ENCODE measurements at regions not wholly inside any gene's neighbourhood (a gene's known extent, or its start where the extent isn't known, plus 50 kb on each side); places are given as distances from the start of the nearest gene placed in this dataset.
"Not testable (repeated sequence)": the region's sequence is repeated elsewhere in the genome, so short reads cannot be mapped to it uniquely, and the experiment has no call there.

DNA sequence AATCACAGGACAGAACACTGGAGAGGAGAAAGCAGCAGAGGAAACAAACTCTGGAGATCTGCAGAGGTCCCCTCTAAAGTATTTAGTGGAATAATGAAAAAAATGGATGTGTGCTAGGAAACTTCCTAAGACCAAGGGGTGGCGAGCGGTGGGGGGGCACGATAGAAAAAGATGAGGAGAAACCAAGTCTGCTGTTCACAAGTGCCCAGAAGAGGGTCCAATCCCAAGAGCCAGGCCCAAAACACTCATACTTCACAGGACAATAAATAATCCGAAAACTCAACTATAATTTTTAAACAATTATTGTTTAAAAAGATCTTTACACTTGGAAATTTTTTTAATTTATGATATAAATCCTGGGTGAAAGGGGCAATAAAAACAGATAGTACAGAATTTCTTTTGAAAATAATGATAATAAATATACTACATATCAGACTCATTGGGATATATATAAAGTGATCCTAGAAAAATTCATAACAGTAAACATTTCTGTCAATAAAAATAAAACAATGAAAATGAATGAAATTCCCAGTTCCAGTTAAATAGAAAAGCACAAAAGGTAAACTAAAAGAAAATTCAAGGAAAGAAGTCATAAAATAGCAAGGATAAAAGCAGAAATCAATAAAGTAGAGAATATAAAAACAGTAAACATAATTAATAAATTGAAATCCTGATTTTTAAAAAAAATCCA lies 87.7 kb upstream of the CCT8L2 start:
- H3K27ac Mint-ChIP-seq, H3K4me1 Mint-ChIP-seq, H3K9me3 Mint-ChIP-seq, ATAC-seq, H3K4me3 Mint-ChIP-seq, H3K36me3 Mint-ChIP-seq: not testable (repeated sequence)
- H3K27me3 Mint-ChIP-seq: peaks cover 14% of the 10 kb centered on the region

DNA sequence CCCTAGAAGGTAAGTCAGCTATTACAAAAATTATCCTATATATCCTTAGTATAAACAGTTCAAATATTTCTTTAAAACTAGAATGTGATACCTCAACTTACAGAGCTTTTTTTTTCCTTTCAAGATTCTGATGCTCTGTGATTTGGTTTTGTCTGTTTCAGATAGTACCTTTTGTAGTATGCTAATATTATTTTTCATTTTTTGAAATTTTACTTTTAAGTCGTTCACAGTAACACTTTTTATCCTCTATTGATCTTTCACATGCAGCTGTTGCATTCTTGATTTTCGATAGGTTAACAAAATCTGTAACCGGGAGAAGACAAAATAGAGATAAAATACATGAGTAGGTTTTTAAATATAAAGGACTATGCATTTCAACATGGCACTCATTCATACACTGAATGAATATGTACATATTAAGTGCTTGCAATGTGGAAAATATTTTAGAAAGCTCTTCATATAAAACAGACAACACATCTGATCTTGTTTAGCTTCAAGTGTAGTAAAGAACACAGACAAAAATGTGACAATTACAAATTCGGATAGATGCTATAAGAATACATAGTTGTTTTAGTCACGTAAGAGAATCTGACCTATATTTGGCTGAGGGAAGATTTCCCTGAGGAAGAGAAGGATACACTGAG lies 86.7 kb upstream of the CCT8L2 start:
- ATAC-seq, H3K9me3 Mint-ChIP-seq: not testable (repeated sequence)

DNA sequence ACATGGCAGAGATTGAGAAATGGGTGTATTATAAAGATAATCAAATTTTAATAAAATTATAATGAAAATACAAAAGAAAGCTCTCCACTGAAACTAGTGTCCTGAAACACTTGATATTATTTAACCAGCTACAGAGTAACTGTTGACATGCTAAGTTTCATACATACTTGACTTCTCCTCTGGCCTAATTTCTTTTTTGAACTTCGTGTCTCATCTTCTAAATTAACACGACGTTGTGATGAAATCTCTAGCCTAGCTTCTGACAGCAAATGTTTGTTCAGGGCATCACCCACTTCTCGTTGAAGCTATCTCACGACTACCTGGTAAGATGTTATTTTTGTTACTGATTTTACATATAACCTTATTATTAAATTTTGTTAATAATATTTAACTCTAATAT lies 80.8 kb upstream of the CCT8L2 start:
- H3K27ac Mint-ChIP-seq, H3K36me3 Mint-ChIP-seq: not testable (repeated sequence)

More for the DNA sequence above, 86.7 kb upstream of the CCT8L2 start:
- H3K27ac Mint-ChIP-seq, H3K4me3 Mint-ChIP-seq, H3K36me3 Mint-ChIP-seq, H3K4me1 Mint-ChIP-seq: not testable (repeated sequence)
- peaks cover 14% of the 10 kb centered on the region for H3K27me3 Mint-ChIP-seq

DNA sequence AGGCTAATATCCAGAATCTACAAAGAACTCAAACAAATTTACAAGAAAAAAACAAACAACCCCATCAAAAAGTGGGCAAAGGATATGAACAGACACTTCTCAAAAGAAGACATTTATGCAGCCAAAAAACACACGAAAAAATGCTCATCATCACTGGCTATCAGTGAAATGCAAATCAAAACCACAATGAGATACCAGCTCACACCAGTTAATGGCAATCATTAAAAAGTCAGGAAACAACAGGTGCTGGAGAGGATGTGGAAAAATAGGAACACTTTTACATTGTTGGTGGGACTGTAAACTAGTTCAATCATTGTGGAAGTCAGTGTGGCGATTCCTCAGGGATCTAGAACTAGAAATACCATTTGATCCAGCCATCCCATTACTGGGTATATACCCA lies 73.0 kb upstream of the CCT8L2 start:
- H3K27ac Mint-ChIP-seq, H3K27me3 Mint-ChIP-seq, H3K9me3 Mint-ChIP-seq, H3K4me1 Mint-ChIP-seq, H3K36me3 Mint-ChIP-seq, ATAC-seq, H3K4me3 Mint-ChIP-seq: not testable (repeated sequence)

More for the DNA sequence above, 80.8 kb upstream of the CCT8L2 start:
- H3K4me3 Mint-ChIP-seq, H3K4me1 Mint-ChIP-seq, H3K9me3 Mint-ChIP-seq, ATAC-seq, H3K27me3 Mint-ChIP-seq: not testable (repeated sequence)

DNA sequence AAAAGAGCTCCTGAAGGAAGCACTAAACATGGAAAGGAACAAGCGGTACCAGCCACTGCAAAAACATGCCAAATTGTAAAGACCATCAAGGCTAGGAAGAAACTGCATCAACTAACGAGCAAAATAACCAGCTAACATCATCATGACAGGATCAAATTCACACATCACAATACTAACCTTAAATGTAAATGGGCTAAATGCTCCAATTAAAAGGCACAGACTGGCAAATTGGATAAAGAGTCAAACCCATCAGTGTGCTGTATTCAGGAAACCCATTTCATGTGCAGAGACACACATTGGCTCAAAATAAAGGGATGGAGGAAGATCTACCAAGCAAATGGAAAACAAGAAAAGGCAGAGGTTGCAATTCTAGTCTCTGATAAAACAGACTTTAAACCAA lies 69.7 kb upstream of the CCT8L2 start:
- H3K4me3 Mint-ChIP-seq, H3K27me3 Mint-ChIP-seq, H3K36me3 Mint-ChIP-seq, ATAC-seq, H3K27ac Mint-ChIP-seq, H3K9me3 Mint-ChIP-seq, H3K4me1 Mint-ChIP-seq: not testable (repeated sequence)

DNA sequence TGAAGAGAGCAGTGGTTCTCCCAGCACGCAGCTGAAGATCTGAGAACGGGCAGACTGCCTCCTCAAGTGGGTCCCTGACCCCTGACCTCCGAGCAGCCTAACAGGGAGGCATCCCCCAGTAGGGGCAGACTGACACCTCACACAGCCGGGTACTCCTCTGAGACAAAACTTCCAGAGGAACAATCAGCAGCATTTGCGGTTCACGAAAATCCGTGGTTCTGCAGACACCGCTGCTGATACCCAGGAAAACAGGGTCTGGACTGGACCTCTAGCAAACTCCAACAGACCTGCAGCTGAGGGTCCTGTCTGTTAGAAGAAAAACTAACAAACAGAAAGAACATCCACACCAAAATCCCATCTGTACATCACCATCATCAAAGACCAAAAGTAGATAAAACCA lies 68.4 kb upstream of the CCT8L2 start:
- not testable (repeated sequence) for H3K27ac Mint-ChIP-seq, H3K9me3 Mint-ChIP-seq, ATAC-seq, H3K4me1 Mint-ChIP-seq, H3K27me3 Mint-ChIP-seq, H3K4me3 Mint-ChIP-seq, H3K36me3 Mint-ChIP-seq

DNA sequence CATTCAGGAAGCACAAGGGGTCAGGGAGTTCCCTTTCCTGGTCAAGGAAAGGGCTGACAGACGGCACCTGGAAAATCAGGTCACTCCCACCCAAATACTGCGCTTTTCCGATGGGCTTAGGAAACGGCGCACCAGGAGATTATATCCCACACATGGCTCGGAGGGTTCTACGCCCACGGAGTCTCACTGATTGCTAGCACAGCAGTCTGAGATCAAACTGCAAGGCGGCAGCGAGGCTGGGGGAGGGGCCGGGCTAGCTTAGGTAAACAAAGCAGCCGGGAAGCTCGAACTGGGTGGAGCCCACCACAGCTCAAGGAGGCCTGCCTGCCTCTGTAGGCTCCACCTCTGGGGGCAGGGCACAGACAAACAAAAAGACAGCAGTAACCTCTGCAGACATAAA lies 68.0 kb upstream of the CCT8L2 start:
- H3K4me1 Mint-ChIP-seq, H3K27ac Mint-ChIP-seq, H3K9me3 Mint-ChIP-seq, H3K4me3 Mint-ChIP-seq, ATAC-seq, H3K27me3 Mint-ChIP-seq, H3K36me3 Mint-ChIP-seq: not testable (repeated sequence)

DNA sequence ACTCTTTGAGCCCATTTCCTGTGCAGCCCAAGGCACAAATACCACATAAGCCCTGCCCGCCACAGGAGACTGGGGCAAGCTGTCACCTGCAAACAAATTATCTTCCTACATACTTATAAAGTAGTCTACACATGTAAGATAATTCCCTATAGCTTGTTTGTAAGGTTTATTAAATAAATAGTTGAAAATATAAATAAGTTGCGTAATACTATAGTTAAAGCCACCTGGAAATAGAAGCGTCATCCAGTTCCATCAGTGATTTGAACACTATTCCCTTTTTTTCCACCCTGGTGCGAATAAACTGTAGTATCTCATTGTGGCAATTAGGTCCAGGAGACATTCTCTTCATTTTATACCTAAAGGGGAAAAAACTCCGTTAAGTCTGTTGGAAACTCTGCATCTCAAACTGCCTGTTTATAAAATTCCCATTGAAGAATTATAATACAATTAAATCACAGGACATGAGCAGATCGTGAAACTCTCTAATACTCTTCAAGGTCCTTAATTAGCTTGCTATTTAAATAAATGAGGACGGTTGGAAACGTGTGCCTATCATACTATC lies 66.7 kb upstream of the CCT8L2 start:
- not testable (repeated sequence) for ATAC-seq, H3K36me3 Mint-ChIP-seq, H3K27me3 Mint-ChIP-seq, H3K4me1 Mint-ChIP-seq, H3K4me3 Mint-ChIP-seq, H3K27ac Mint-ChIP-seq, H3K9me3 Mint-ChIP-seq

DNA sequence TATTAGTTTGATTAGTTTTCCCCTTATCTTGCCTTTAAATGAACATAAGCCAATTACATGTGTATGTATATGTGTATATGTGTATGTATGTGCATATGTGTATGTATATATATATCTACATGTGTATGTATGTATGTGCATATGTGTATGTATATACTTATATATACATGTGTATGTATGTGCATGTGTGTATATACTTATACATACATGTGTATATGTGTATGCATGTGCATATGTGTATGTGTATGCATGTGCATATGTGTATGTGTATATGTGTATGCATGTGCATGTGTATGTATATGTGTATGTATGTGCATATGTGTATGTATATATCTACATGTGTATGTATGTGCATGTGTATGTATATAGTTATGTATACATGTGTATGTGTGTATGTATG lies 65.5 kb upstream of the CCT8L2 start:
- Mint-ChIP-seq H3K4me3 (no peak overlapping the region), H3K36me3 (no peaks in the 10 kb centered on the region), H3K4me1 (no peaks in the 10 kb centered on the region), H3K27ac (no peak overlapping the region), H3K27me3 (no peaks in the 10 kb centered on the region), H3K9me3 (peaks cover 5% of the 10 kb centered on the region)
- no peak for ATAC-seq

DNA sequence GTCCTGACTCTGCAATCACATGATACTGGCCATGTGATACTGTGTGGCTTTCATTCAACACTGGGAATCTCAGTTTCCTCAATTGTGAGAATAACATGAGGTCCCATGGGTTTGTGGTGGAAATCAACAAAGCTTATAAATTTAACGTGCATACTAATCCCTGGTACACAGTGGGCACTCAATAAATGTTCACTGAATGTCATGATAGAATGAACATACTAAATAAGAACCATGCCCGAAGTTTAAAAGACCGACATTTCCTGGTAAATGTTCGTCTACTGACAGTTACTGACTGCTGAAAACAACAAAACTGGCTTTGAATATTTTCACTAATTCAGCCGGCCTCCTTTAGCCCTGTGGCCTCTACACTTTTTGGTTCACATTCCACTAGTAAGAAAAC lies 62.3 kb upstream of the CCT8L2 start:
- ATAC-seq: no peak
- Mint-ChIP-seq H3K36me3 (no peaks in the 10 kb centered on the region), H3K27ac (no peak overlapping the region), H3K4me1 (no peaks in the 10 kb centered on the region), H3K27me3 (no peaks in the 10 kb centered on the region), H3K9me3 (peaks cover 3% of the 10 kb centered on the region), H3K4me3 (no peak overlapping the region)

DNA sequence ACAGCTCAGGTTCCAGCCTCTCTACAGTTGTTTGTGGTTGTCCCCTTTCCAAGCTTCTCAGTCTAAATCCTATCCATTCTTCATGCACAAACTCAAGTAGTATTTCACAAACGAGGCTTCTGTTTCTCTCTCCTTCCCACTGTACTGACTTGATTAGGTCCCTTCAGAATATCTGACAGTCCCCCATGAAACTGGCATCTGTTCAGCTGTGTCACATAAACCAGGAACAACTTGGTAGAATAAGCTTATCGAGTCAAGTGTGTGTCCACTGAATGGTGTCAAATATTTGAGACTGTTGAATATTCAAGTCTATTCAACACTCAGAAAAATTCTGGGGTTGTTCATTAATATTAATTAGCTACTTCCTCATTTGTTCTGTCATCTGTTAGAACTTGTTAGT lies 61.7 kb upstream of the CCT8L2 start:
- not testable (repeated sequence) for H3K9me3 Mint-ChIP-seq, H3K4me1 Mint-ChIP-seq, ATAC-seq, H3K36me3 Mint-ChIP-seq, H3K4me3 Mint-ChIP-seq, H3K27ac Mint-ChIP-seq, H3K27me3 Mint-ChIP-seq

DNA sequence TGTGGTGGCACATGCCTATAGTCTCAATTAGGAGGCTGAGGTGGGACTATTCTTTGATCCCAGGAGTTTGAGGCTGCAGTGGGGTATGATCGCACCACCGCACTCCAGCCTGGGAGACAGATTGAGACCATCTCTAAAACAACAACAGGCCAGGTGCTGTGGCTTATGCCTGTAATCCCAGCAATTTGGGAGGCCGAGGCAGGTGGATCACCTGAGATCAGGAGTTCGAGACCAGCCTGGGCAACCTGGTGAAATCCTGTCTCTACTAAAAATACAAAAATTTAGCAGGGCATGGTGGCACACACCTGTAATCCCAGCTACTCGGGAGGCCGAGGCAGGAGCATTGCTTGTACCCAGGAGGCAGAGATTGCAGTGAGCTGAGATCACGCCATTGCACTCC lies 60.6 kb upstream of the CCT8L2 start:
- ATAC-seq, H3K27me3 Mint-ChIP-seq, H3K27ac Mint-ChIP-seq, H3K4me3 Mint-ChIP-seq, H3K9me3 Mint-ChIP-seq, H3K4me1 Mint-ChIP-seq, H3K36me3 Mint-ChIP-seq: not testable (repeated sequence)

DNA sequence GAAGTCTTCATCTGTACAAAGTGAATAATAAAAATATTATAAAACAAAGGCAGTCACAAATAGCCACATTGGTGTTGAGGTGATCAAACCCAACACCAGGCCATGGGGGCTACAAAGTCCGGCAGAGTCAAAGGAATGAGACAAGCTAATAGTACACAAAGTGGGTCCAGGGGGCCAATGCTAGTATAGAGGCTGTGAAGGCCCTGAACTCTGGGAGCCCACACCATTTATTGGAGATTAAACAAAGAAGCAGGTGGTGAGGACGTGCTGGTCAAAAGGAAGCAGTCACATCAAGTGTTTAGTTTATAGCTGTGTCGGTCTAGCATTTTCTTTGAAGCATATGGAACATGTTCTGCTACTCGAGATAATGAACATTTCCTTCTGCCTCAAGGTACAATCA lies 58.6 kb upstream of the CCT8L2 start:
- H3K27me3 Mint-ChIP-seq: no peaks in the 10 kb centered on the region
- H3K9me3 Mint-ChIP-seq: peaks cover 3% of the 10 kb centered on the region
- H3K36me3 Mint-ChIP-seq: no peaks in the 10 kb centered on the region
- H3K27ac Mint-ChIP-seq: no peak overlapping the region
- no peak overlapping the region for H3K4me3 Mint-ChIP-seq
- no peaks in the 10 kb centered on the region for H3K4me1 Mint-ChIP-seq
- ATAC-seq: no peak
